ENCODE measurements at regions not wholly inside any gene's neighbourhood (a gene's known extent, or its start where the extent isn't known, plus 50 kb on each side); places are given as distances from the start of the nearest gene placed in this dataset.

GRCh38 chr3:80097674-80098073 is 329.9 kb upstream of the ROBO1 start:
- no TSS peak for BruUV-seq (replicated peaks)
- H3K4me2 ChIP-seq (ENCODE audit: low read length) = no peak overlapping the region
- H3K27ac ChIP-seq (ENCODE audit: low read depth, low read length, poor library complexity, severe bottlenecking) = no peak overlapping the region
- POLR2A ChIA-PET = no interaction called here
- no peak for DNase-seq (ENCODE audit: low spot score)
- H2AFZ ChIP-seq (ENCODE audit: low read length) = no peak overlapping the region
- no peaks in the 10 kb centered on the region for H3K36me3 ChIP-seq (ENCODE audit: insufficient read depth, low read length)
- no peaks in the 10 kb centered on the region for H3K4me1 ChIP-seq (ENCODE audit: insufficient read depth, low read length, poor library complexity, severe bottlenecking)
- no peaks in the 10 kb centered on the region for H3K9me2 ChIP-seq (ENCODE audit: insufficient read depth, low read length)
- H3K79me2 ChIP-seq (ENCODE audit: insufficient read depth, low read depth, low read length) = no peaks in the 10 kb centered on the region
- CTCF ChIA-PET (ENCODE audit: unreplicated experiment) = no interaction called here
- H3K4me3 ChIP-seq (ENCODE audit: low read depth, low read length, poor library complexity, severe bottlenecking) = no peak overlapping the region
- no peaks in the 10 kb centered on the region for H4K20me1 ChIP-seq (ENCODE audit: insufficient read depth, low read length)
- intact Hi-C loops (cut with micrococcal nuclease; ENCODE audit: unreplicated experiment) = no loop called here
- TF ChIP-seq CTCF (conservative IDR thresholded peaks at IDR 0.05; ENCODE audit: low read length) (no peak), EZH2phosphoT487 (IDR thresholded peaks at IDR 0.05; ENCODE audit: borderline replicate concordance, low read depth, low read length) (no peak)
- H3K9me3 ChIP-seq (ENCODE audit: low read length) = no peaks in the 10 kb centered on the region

GRCh38 chr3:80096909-80097308 is 329.1 kb upstream of the ROBO1 start:
- no peak for DNase-seq (ENCODE audit: low spot score)
- H2AFZ ChIP-seq (ENCODE audit: low read length) = no peak overlapping the region
- no peak overlapping the region for H3K27ac ChIP-seq (ENCODE audit: low read depth, low read length, poor library complexity, severe bottlenecking)
- intact Hi-C loops (cut with micrococcal nuclease; ENCODE audit: unreplicated experiment) = no loop called here
- H3K4me3 ChIP-seq (ENCODE audit: low read depth, low read length, poor library complexity, severe bottlenecking) = no peak overlapping the region
- ChIA-PET CTCF (ENCODE audit: unreplicated experiment) (no interaction called here), POLR2A (no interaction called here)
- no peak for TF ChIP-seq EZH2phosphoT487 (IDR thresholded peaks at IDR 0.05; ENCODE audit: borderline replicate concordance, low read depth, low read length)
- no peak for TF ChIP-seq CTCF (conservative IDR thresholded peaks at IDR 0.05; ENCODE audit: low read length)
- H3K4me2 ChIP-seq (ENCODE audit: low read length) = no peak overlapping the region
- H3K79me2 ChIP-seq (ENCODE audit: insufficient read depth, low read depth, low read length) = no peaks in the 10 kb centered on the region
- H3K4me1 ChIP-seq (ENCODE audit: insufficient read depth, low read length, poor library complexity, severe bottlenecking) = no peaks in the 10 kb centered on the region
- H3K9me3 ChIP-seq (ENCODE audit: low read length) = no peaks in the 10 kb centered on the region
- H3K36me3 ChIP-seq (ENCODE audit: insufficient read depth, low read length) = no peaks in the 10 kb centered on the region
- H4K20me1 ChIP-seq (ENCODE audit: insufficient read depth, low read length) = no peaks in the 10 kb centered on the region
- no TSS peak for BruUV-seq (replicated peaks)
- H3K9me2 ChIP-seq (ENCODE audit: insufficient read depth, low read length) = no peaks in the 10 kb centered on the region

GRCh38 chr3:80094589-80094988 is 326.8 kb upstream of the ROBO1 start:
- Histone ChIP-seq H3K4me3 (ENCODE audit: low read depth, low read length, poor library complexity, severe bottlenecking) (no peak overlapping the region), H3K4me2 (ENCODE audit: low read length) (no peak overlapping the region), H3K4me1 (ENCODE audit: insufficient read depth, low read length, poor library complexity, severe bottlenecking) (no peaks in the 10 kb centered on the region), H3K27ac (ENCODE audit: low read depth, low read length, poor library complexity, severe bottlenecking) (no peak overlapping the region), H2AFZ (ENCODE audit: low read length) (no peak overlapping the region), H3K36me3 (ENCODE audit: insufficient read depth, low read length) (no peaks in the 10 kb centered on the region), H3K9me3 (ENCODE audit: low read length) (no peaks in the 10 kb centered on the region), H3K9me2 (ENCODE audit: insufficient read depth, low read length) (no peaks in the 10 kb centered on the region), H4K20me1 (ENCODE audit: insufficient read depth, low read length) (no peaks in the 10 kb centered on the region), H3K79me2 (ENCODE audit: insufficient read depth, low read depth, low read length) (no peaks in the 10 kb centered on the region)
- DNase-seq (ENCODE audit: low spot score) = no peak
- intact Hi-C loops (cut with micrococcal nuclease; ENCODE audit: unreplicated experiment) = no loop called here
- POLR2A ChIA-PET = no interaction called here
- BruUV-seq (replicated peaks) = no TSS peak
- TF ChIP-seq CTCF (conservative IDR thresholded peaks at IDR 0.05; ENCODE audit: low read length) (no peak), EZH2phosphoT487 (IDR thresholded peaks at IDR 0.05; ENCODE audit: borderline replicate concordance, low read depth, low read length) (no peak)
- CTCF ChIA-PET (ENCODE audit: unreplicated experiment) = no interaction called here
